NCI-H510A (cell line): ENCODE measurements at regions not wholly inside any gene's neighbourhood (a gene's known extent, or its start where the extent isn't known, plus 50 kb on each side); places are given as distances from the start of the nearest gene placed in this dataset.
"Not testable (repeated sequence)": the region's sequence is repeated elsewhere in the genome, so short reads cannot be mapped to it uniquely, and the experiment has no call there.

ENCODE experiments used
- DNase-seq: peaks from one replicate; lab custom pipeline; 2025; lab: John Stamatoyannopoulos, UW

- no peak for DNase-seq
These were observed 85.0 kb upstream of the KIF5B start for GRCh38 chr10:32141018-32141807.

- DNase-seq: no peak
These were observed 84.2 kb upstream of the KIF5B start for GRCh38 chr10:32140403-32140802.

- no peak for DNase-seq
These were observed 83.2 kb upstream of the KIF5B start for GRCh38 chr10:32139223-32140073.

GRCh38 chr10:32136927-32137326 lies 80.7 kb upstream of the KIF5B start:
- not testable (repeated sequence) for DNase-seq

- not testable (repeated sequence) for DNase-seq
These were observed 79.6 kb upstream of the KIF5B start for GRCh38 chr10:32135796-32136195.

- no peak for DNase-seq
These were observed 76.2 kb upstream of the KIF5B start for GRCh38 chr10:32132357-32132946.

GRCh38 chr10:32131388-32131787 lies 75.2 kb upstream of the KIF5B start:
- DNase-seq: no peak

- no peak for DNase-seq
These were observed 74.6 kb upstream of the KIF5B start for GRCh38 chr10:32130788-32131187.

GRCh38 chr10:32125023-32125422 lies 68.8 kb upstream of the KIF5B start:
- no peak for DNase-seq

GRCh38 chr10:32123021-32123420 lies 66.8 kb upstream of the KIF5B start:
- DNase-seq: no peak

- DNase-seq: no peak
These were observed 65.4 kb upstream of the KIF5B start for GRCh38 chr10:32121648-32122047.

GRCh38 chr10:32120147-32120546 lies 63.9 kb upstream of the KIF5B start:
- DNase-seq: no peak

GRCh38 chr10:32114508-32114907 lies 58.3 kb upstream of the KIF5B start:
- no peak for DNase-seq

GRCh38 chr10:32112055-32112454 lies 55.8 kb upstream of the KIF5B start:
- no peak for DNase-seq

GRCh38 chr10:32111585-32111984 lies 55.4 kb upstream of the KIF5B start:
- no peak for DNase-seq

- no peak for DNase-seq
These were observed 54.6 kb upstream of the KIF5B start for GRCh38 chr10:32110790-32111189.

- DNase-seq: no peak
These were observed 53.4 kb upstream of the KIF5B start for GRCh38 chr10:32109603-32110002.
